ENCODE measurements at regions not wholly inside any gene's neighbourhood (a gene's known extent, or its start where the extent isn't known, plus 50 kb on each side); places are given as distances from the start of the nearest gene placed in this dataset.
"Not testable (repeated sequence)": the region's sequence is repeated elsewhere in the genome, so short reads cannot be mapped to it uniquely, and the experiment has no call there.

GRCh38 chr4:137868067-137868466 is 335.8 kb upstream of the PCDH18 start:
- not testable (repeated sequence) for TF ChIP-seq CTCF (IDR thresholded peaks at IDR 0.05; ENCODE audit: borderline replicate concordance, extremely low read depth, low read length, poor library complexity, severe bottlenecking); EZH2 (IDR thresholded peaks at IDR 0.05; ENCODE audit: borderline replicate concordance, low read depth, low read length, severe bottlenecking)
